ENCODE measurements at regions not wholly inside any gene's neighbourhood (a gene's known extent, or its start where the extent isn't known, plus 50 kb on each side); places are given as distances from the start of the nearest gene placed in this dataset.
"Not testable (repeated sequence)": the region's sequence is repeated elsewhere in the genome, so short reads cannot be mapped to it uniquely, and the experiment has no call there.

DNA sequence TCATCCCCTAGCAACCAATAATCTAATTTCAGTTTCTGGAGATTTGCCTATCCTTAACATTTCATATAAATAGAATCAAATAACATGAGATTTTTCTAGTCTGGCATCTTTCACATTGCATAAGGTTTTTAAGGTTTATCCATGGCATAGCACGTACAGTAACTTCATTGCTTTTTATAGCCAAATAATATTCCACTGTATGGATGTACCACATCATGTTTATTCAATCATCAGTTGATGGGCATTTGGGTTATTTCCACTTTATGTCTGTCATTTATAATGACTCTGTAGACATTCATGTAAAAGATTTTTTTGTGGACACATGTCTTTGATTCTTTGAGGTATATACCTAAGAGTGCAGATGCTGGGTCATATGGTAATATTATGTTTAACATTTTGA lies 1052.6 kb downstream of the DNAJB9 start:
- Histone ChIP-seq H3K4me1 (ENCODE audit: insufficient read depth, low read length) (no peaks in the 10 kb centered on the region), H3K27ac (ENCODE audit: low read depth, low read length) (no peak overlapping the region), H3K79me2 (ENCODE audit: insufficient read depth, low read length) (no peaks in the 10 kb centered on the region), H3K27me3 (ENCODE audit: insufficient read depth, low read length) (no peaks in the 10 kb centered on the region), H3K36me3 (ENCODE audit: insufficient read depth, low read length) (no peaks in the 10 kb centered on the region), H3K4me2 (ENCODE audit: insufficient read depth, low read length) (no peak overlapping the region), H4K20me1 (ENCODE audit: insufficient read depth, low read length) (no peaks in the 10 kb centered on the region), H3K4me3 (ENCODE audit: insufficient read depth, low read length) (no peak overlapping the region), H3K9me3 (ENCODE audit: low read depth, low read length) (peaks cover 2% of the 10 kb centered on the region), H2AFZ (ENCODE audit: low read length) (no peak overlapping the region)
- TF ChIP-seq, protein P1, sequence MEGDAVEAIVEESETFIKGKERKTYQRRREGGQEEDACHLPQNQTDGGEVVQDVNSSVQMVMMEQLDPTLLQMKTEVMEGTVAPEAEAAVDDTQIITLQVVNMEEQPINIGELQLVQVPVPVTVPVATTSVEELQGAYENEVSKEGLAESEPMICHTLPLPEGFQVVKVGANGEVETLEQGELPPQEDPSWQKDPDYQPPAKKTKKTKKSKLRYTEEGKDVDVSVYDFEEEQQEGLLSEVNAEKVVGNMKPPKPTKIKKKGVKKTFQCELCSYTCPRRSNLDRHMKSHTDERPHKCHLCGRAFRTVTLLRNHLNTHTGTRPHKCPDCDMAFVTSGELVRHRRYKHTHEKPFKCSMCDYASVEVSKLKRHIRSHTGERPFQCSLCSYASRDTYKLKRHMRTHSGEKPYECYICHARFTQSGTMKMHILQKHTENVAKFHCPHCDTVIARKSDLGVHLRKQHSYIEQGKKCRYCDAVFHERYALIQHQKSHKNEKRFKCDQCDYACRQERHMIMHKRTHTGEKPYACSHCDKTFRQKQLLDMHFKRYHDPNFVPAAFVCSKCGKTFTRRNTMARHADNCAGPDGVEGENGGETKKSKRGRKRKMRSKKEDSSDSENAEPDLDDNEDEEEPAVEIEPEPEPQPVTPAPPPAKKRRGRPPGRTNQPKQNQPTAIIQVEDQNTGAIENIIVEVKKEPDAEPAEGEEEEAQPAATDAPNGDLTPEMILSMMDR (IDR thresholded peaks at IDR 0.05; ENCODE audit: extremely low read depth, low read depth, low read length), result no peak
- DNase-seq (ENCODE audit: insufficient read length, low spot score, missing footprints), result no peak

- H3K79me2 ChIP-seq (ENCODE audit: insufficient read depth, low read length); H3K27ac ChIP-seq (ENCODE audit: low read depth, low read length); H3K4me1 ChIP-seq (ENCODE audit: insufficient read depth, low read length); H3K4me2 ChIP-seq (ENCODE audit: insufficient read depth, low read length); H4K20me1 ChIP-seq (ENCODE audit: insufficient read depth, low read length); DNase-seq (ENCODE audit: insufficient read length, low spot score, missing footprints); H3K27me3 ChIP-seq (ENCODE audit: insufficient read depth, low read length); H2AFZ ChIP-seq (ENCODE audit: low read length); H3K9me3 ChIP-seq (ENCODE audit: low read depth, low read length); H3K36me3 ChIP-seq (ENCODE audit: insufficient read depth, low read length); H3K4me3 ChIP-seq (ENCODE audit: insufficient read depth, low read length): not testable (repeated sequence)
These were observed 1063.2 kb downstream of the DNAJB9 start for GRCh38 chr7:109632890-109633289.

DNA sequence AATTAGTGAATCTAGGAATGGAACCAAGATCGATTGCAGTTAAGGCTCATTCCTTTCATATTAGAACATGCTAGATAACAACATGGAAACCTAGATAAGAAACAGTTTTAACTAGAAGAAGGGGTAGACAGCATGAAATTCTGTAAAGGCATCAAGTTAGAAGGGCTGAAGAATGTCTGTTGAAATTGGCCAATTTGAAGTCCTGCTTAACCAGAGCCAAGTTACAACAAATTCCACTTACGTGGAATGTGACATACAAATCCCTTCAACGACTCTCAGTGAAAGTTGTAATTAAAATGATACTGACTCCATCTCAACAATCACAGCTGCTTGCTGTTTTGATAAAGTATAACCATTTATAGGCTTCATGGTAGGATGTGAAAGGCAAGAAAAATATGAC lies 1065.7 kb downstream of the DNAJB9 start:
- no peaks in the 10 kb centered on the region for H3K4me1 ChIP-seq (ENCODE audit: insufficient read depth, low read length)
- no peak overlapping the region for H2AFZ ChIP-seq (ENCODE audit: low read length)
- H3K4me3 ChIP-seq (ENCODE audit: insufficient read depth, low read length), result no peak overlapping the region
- no peaks in the 10 kb centered on the region for H3K36me3 ChIP-seq (ENCODE audit: insufficient read depth, low read length)
- no peak for DNase-seq (ENCODE audit: insufficient read length, low spot score, missing footprints)
- no peaks in the 10 kb centered on the region for H4K20me1 ChIP-seq (ENCODE audit: insufficient read depth, low read length)
- no peaks in the 10 kb centered on the region for H3K27me3 ChIP-seq (ENCODE audit: insufficient read depth, low read length)
- TF ChIP-seq, protein P1 (IDR thresholded peaks at IDR 0.05; ENCODE audit: extremely low read depth, low read depth, low read length), result no peak
- H3K27ac ChIP-seq (ENCODE audit: low read depth, low read length), result no peak overlapping the region
- H3K9me3 ChIP-seq (ENCODE audit: low read depth, low read length), result peaks cover 2% of the 10 kb centered on the region
- no peak overlapping the region for H3K4me2 ChIP-seq (ENCODE audit: insufficient read depth, low read length)
- no peaks in the 10 kb centered on the region for H3K79me2 ChIP-seq (ENCODE audit: insufficient read depth, low read length)

- Histone ChIP-seq H3K4me2 (ENCODE audit: insufficient read depth, low read length) (no peak overlapping the region), H4K20me1 (ENCODE audit: insufficient read depth, low read length) (no peaks in the 10 kb centered on the region), H3K4me1 (ENCODE audit: insufficient read depth, low read length) (no peaks in the 10 kb centered on the region), H3K79me2 (ENCODE audit: insufficient read depth, low read length) (no peaks in the 10 kb centered on the region), H3K36me3 (ENCODE audit: insufficient read depth, low read length) (no peaks in the 10 kb centered on the region), H3K9me3 (ENCODE audit: low read depth, low read length) (peaks cover 2% of the 10 kb centered on the region), H2AFZ (ENCODE audit: low read length) (no peak overlapping the region), H3K27ac (ENCODE audit: low read depth, low read length) (no peak overlapping the region), H3K4me3 (ENCODE audit: insufficient read depth, low read length) (no peak overlapping the region), H3K27me3 (ENCODE audit: insufficient read depth, low read length) (no peaks in the 10 kb centered on the region)
- no peak for DNase-seq (ENCODE audit: insufficient read length, low spot score, missing footprints)
- TF ChIP-seq, protein P1 (IDR thresholded peaks at IDR 0.05; ENCODE audit: extremely low read depth, low read depth, low read length), result no peak
These were observed 1067.8 kb downstream of the DNAJB9 start for GRCh38 chr7:109637428-109637990.
